Adrenal gland (tissue), 9 donors: ENCODE measurements at regions not wholly inside any gene's neighbourhood (a gene's known extent, or its start where the extent isn't known, plus 50 kb on each side); places are given as distances from the start of the nearest gene placed in this dataset.
A peak's percentile ranks its signal among the peaks of the same experiment; 100 is the strongest.

ENCODE experiments used
- DNase-seq, 7 donors: peaks; one replicate each; pipeline ENCODE4 v3.0.0-alpha.2; 2019 to 2020
- H3K27ac ChIP-seq, 5 donors: fragments of 200-600 bp; sonication (generic) in 4 of 5; 1 replicate in 3 of 5; 2 replicates in 2 of 5; pipeline versions ENCODE4 v1.5.1 to v1.8.0; 2016 to 2020; ENCODE audit warnings: mild to moderate bottlenecking in 1 of 5
- H3K27me3 ChIP-seq: fragments of 200-600 bp; 2 replicates; pipeline ENCODE4 v1.8.0; 2021
- H3K36me3 ChIP-seq, 2 donors: fragments of 200-600 bp; replicated peaks in 1 of 2; 1 replicate in 1 of 2; 2 replicates in 1 of 2; pipeline versions ENCODE4 v1.5.1 to v1.8.0; 2018 to 2022
- H3K4me1 ChIP-seq, 2 donors: fragments of 200-600 bp; replicated peaks in 1 of 2; 1 replicate in 1 of 2; 2 replicates in 1 of 2; pipeline versions ENCODE4 v1.5.1 to v1.8.0; 2018 to 2021
- H3K4me3 ChIP-seq, 4 donors: fragments of 200-600 bp; sonication (generic) in 3 of 4; one replicate each; pipeline ENCODE4 v1.5.1; 2016 to 2018
- H3K9me3 ChIP-seq, 3 donors: fragments of 200-600 bp; sonication (generic) in 1 of 3; replicated peaks in 1 of 3; 1 replicate in 2 of 3; 2 replicates in 1 of 3; pipeline versions ENCODE4 v1.5.1 to v1.8.0; 2016 to 2021
- POLR2A ChIP-seq, 2 donors: fragments of 450-650 bp; IDR thresholded peaks; one replicate each; pipeline ENCODE4 v1.6.1; 2017; ENCODE audit warnings: antibody characterized with exemption in 2 of 2, mild to moderate bottlenecking in 2 of 2, moderate library complexity in 1 of 2
- WGBS, 4 donors: extraction: QIAGEN DNeasy Blood & Tissue Kit in 2 of 4; methylation state at CpG; one replicate each; pipeline versions ENCODE4 v1.1.5 to v1.1.7; 2013 to 2017; 5-methylcytosine and 5-hydroxymethylcytosine counted together
- intact Hi-C, 2 donors: fragments of 100-400 bp; cut with DNase I; formaldehyde crosslinking; loops; one replicate each; pipeline versions ENCODE4 v1.14.1 to v1.15.0; 2022 to 2023
- TF ChIP-seq, protein P1 (sequence below), 6 experiments: fragments of 450-650 bp in 4 of 6; fragments of 200-600 bp in 2 of 6; sonication (generic) in 1 of 6; IDR thresholded peaks; 1 replicate in 5 of 6; 2 replicates in 1 of 6; pipeline versions ENCODE4 v1.5.1 to v1.8.0; 2016 to 2021; ENCODE audit warnings: antibody characterized with exemption in 6 of 6, mild to moderate bottlenecking in 2 of 6, moderate library complexity in 1 of 6
- donor health status: healthy with polysubstance abuse.
- donor health status: Bipolar disorder and iron deficiency.
- donor health status: DM: yes; HTN: yes; CAD: no.
- donor health status: DM: no; HTN: no; CAD: no.
- donor health status: DM: no; HTN: no; CAD: no.

DNA sequence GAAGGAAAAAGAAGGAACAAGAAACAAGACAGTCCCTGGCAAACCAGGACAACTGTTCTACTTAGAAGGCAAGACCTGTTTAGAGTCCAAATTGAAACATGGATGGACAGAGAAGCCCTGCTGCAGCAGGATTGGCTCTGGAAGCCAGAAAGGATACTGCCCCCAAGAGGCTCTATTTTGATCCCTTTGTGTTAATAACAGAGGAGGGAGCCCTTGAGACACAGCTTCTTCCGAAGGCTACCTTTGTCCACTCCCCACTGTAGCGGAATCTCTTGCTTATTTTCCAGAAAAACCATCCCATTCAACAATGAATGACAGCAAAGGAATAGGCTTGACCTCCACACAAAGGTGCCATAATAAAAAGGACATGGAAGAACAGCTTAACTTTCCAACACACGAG, 120.3 kb upstream of the FOXK1 start:
- H3K27ac ChIP-seq, result no peak overlapping the region
- WGBS, 4 donors, result 24 to 31% (median 29%) methylated on average over 3 of the region's 3 CpGs
- H3K36me3 ChIP-seq, result no peaks in the 10 kb centered on the region
- H3K4me3 ChIP-seq, result no peak overlapping the region
- no peaks in the 10 kb centered on the region for H3K4me1 ChIP-seq
- no peak for TF ChIP-seq POLR2A (IDR thresholded peaks at IDR 0.05)
- TF ChIP-seq, protein P1, sequence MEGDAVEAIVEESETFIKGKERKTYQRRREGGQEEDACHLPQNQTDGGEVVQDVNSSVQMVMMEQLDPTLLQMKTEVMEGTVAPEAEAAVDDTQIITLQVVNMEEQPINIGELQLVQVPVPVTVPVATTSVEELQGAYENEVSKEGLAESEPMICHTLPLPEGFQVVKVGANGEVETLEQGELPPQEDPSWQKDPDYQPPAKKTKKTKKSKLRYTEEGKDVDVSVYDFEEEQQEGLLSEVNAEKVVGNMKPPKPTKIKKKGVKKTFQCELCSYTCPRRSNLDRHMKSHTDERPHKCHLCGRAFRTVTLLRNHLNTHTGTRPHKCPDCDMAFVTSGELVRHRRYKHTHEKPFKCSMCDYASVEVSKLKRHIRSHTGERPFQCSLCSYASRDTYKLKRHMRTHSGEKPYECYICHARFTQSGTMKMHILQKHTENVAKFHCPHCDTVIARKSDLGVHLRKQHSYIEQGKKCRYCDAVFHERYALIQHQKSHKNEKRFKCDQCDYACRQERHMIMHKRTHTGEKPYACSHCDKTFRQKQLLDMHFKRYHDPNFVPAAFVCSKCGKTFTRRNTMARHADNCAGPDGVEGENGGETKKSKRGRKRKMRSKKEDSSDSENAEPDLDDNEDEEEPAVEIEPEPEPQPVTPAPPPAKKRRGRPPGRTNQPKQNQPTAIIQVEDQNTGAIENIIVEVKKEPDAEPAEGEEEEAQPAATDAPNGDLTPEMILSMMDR (IDR thresholded peaks at IDR 0.05), result no peak
- DNase-seq, result no peak
- H3K9me3 ChIP-seq, result no peaks in the 10 kb centered on the region
- no peaks in the 10 kb centered on the region for H3K27me3 ChIP-seq
- intact Hi-C loops, result no loop called here

- Histone ChIP-seq H3K9me3 (no peaks in the 10 kb centered on the region), H3K4me1 (no peaks in the 10 kb centered on the region), H3K4me3 (no peak overlapping the region), H3K27me3 (no peaks in the 10 kb centered on the region), H3K27ac (no peak overlapping the region), H3K36me3 (no peaks in the 10 kb centered on the region)
- 89 to 100% (median 96%) methylated on average over 2 of the region's 2 CpGs for WGBS, 4 donors
- TF ChIP-seq, protein P1 (IDR thresholded peaks at IDR 0.05), result no peak
- no peak for TF ChIP-seq POLR2A (IDR thresholded peaks at IDR 0.05)
- intact Hi-C loops, result no loop called here
- no peak for DNase-seq
These were observed 115.4 kb upstream of the FOXK1 start for GRCh38 chr7:4566714-4567113.

DNA sequence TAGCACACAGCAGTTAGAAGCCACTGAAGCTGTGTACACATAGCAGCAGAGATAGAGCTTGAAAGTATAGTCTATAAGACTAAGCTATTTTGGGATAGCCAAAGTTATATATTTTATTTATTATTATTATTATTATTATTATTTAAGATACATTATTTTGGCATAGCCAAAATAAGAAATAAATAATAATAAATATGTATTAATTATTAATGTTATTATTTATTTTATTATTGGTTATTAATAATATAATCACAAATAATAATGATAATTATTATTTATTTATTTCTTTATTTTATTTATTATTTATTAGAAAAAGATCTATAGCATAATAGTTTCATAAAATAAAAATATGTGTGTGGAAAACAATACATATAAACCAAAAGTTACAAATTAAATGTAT, 107.2 kb upstream of the FOXK1 start:
- H3K36me3 ChIP-seq, result no peaks in the 10 kb centered on the region
- intact Hi-C loops, result no loop called here
- no peak overlapping the region for H3K27ac ChIP-seq

DNA sequence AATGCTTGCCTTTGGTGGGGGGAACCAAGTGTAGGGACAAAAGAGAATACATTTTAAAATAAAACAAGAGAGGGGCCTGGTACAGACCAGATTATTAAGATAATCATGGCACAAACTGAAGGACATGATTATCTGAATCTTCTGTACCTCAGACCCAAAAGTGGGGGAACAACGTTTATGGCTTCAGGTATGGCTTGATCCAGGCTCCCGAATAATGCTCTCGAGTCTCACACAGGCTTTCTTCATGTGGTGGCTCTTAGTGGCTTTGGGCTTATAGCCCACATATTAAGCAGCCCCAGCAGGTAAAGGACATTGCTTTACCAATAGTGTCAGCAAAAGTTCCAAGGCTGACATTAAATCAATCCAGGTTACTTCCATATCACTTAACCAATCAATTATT, 106.8 kb upstream of the FOXK1 start:
- Histone ChIP-seq H3K27me3 (no peaks in the 10 kb centered on the region), H3K4me1 (no peaks in the 10 kb centered on the region), H3K36me3 (no peaks in the 10 kb centered on the region), H3K27ac (no peak overlapping the region), H3K9me3 (no peaks in the 10 kb centered on the region), H3K4me3 (no peak overlapping the region)
- 77 to 94% (median 91%) methylated on average over 3 of the region's 3 CpGs for WGBS, 4 donors
- intact Hi-C loops, result no loop called here
- DNase-seq, result peak in 1 of 7 donors; percentile 10
- no peak for TF ChIP-seq POLR2A (IDR thresholded peaks at IDR 0.05)
- TF ChIP-seq, protein P1 (IDR thresholded peaks at IDR 0.05), result no peak

More for the DNA sequence above, 107.2 kb upstream of the FOXK1 start:
- no peaks in the 10 kb centered on the region for H3K27me3 ChIP-seq
- no peaks in the 10 kb centered on the region for H3K4me1 ChIP-seq
- TF ChIP-seq, protein P1 (IDR thresholded peaks at IDR 0.05), result no peak
- TF ChIP-seq POLR2A (IDR thresholded peaks at IDR 0.05), result no peak
- H3K4me3 ChIP-seq, result no peak overlapping the region
- no peaks in the 10 kb centered on the region for H3K9me3 ChIP-seq
- no peak for DNase-seq
